GM12865 (cell line): ENCODE measurements at regions not wholly inside any gene's neighbourhood (a gene's known extent, or its start where the extent isn't known, plus 50 kb on each side); places are given as distances from the start of the nearest gene placed in this dataset.

Source experiments
- DNase-seq: peaks from one replicate; pipeline ENCODE4 v3.0.0; 2010; ENCODE audit warnings: low read depth
- H3K4me3 ChIP-seq: 2 replicates; pipeline ENCODE4 v1.5.1; 2011; ENCODE audit warnings: mild to moderate bottlenecking, low read depth, low read length, control low read depth
- CTCF ChIP-seq: IDR thresholded peaks from 2 replicates; pipeline ENCODE4 v1.5.1; 2011; ENCODE audit warnings: low read length, control low read depth, low read depth, inconsistent platforms; ENCODE audit not compliant: insufficient read depth; ENCODE audit errors: missing control alignments

- H3K4me3 ChIP-seq, result no peak overlapping the region
- no peak for DNase-seq
- no peak for TF ChIP-seq CTCF
Observed at GRCh38 chr13:111406636-111407035, 86.2 kb downstream of the TEX29 start.

GRCh38 chr13:111407381-111408131, 87.1 kb downstream of the TEX29 start:
- no peak overlapping the region for H3K4me3 ChIP-seq
- no peak for TF ChIP-seq CTCF
- no peak for DNase-seq

GRCh38 chr13:111409413-111409812, 89.0 kb downstream of the TEX29 start:
- TF ChIP-seq CTCF, result no peak
- no peak overlapping the region for H3K4me3 ChIP-seq
- DNase-seq, result no peak

- DNase-seq, result no peak
- H3K4me3 ChIP-seq, result no peak overlapping the region
- no peak for TF ChIP-seq CTCF
Observed at GRCh38 chr13:111410232-111411021, 90.0 kb downstream of the TEX29 start.

GRCh38 chr13:111411151-111411858, 90.9 kb downstream of the TEX29 start:
- no peak for DNase-seq
- H3K4me3 ChIP-seq, result no peak overlapping the region
- TF ChIP-seq CTCF, result no peak

GRCh38 chr13:111411919-111412650, 91.6 kb downstream of the TEX29 start:
- TF ChIP-seq CTCF, result no peak

More at GRCh38 chr13:111411919-111412650, 91.6 kb downstream of the TEX29 start:
- no peak overlapping the region for H3K4me3 ChIP-seq
- no peak for DNase-seq
